OCI-LY3 (cell line): ENCODE measurements at regions not wholly inside any gene's neighbourhood (a gene's known extent, or its start where the extent isn't known, plus 50 kb on each side); places are given as distances from the start of the nearest gene placed in this dataset.

Source experiments
- H2AFZ ChIP-seq: fragments of 200-600, 300-600 bp; shearing (Covaris generic); 2 replicates; pipeline ENCODE4 v1.6.0; 2014; ENCODE audit warnings: antibody characterized with exemption, low read depth, low read length
- H3K27ac ChIP-seq: fragments of 200-600, 300-600 bp; sonication (generic); 2 replicates; pipeline ENCODE4 v1.5.1; 2014; ENCODE audit warnings: mild to moderate bottlenecking, low read length, moderate library complexity, mixed read lengths
- H3K27me3 ChIP-seq: fragments of 200-600, 300-600 bp; sonication (generic); 2 replicates; pipeline ENCODE4 v1.6.1; 2014; ENCODE audit warnings: low read depth, low read length, mixed read lengths
- H3K36me3 ChIP-seq: fragments of 200-600, 300-600 bp; sonication (generic); replicated peaks from 2 replicates; pipeline ENCODE3; 2014; ENCODE audit warnings: low read depth, low read length, mixed read lengths
- H3K4me1 ChIP-seq: fragments of 300-600, 200-600 bp; sonication (generic); 2 replicates; pipeline ENCODE4 v1.6.1; 2014; ENCODE audit warnings: low read length, mixed read lengths
- H3K4me2 ChIP-seq: fragments of 200-600, 300-600 bp; sonication (generic); 2 replicates; pipeline ENCODE4 v1.6.1; 2014; ENCODE audit warnings: low read length, mixed read lengths
- H3K4me3 ChIP-seq: fragments of 300-600, 200-600 bp; sonication (generic); 2 replicates; pipeline ENCODE4 v1.5.1; 2014; ENCODE audit warnings: antibody characterized with exemption, mild to moderate bottlenecking, low read length, moderate library complexity
- H3K79me2 ChIP-seq: fragments of 300-600, 200-600 bp; shearing (Covaris generic); 2 replicates; pipeline ENCODE4 v1.6.1; 2014; ENCODE audit warnings: mild to moderate bottlenecking, low read length, mixed read lengths
- H3K9ac ChIP-seq: fragments of 300-600, 200-600 bp; shearing (Covaris generic); 2 replicates; pipeline ENCODE4 v1.6.0; 2014; ENCODE audit warnings: mild to moderate bottlenecking, low read length, moderate library complexity
- H3K9me3 ChIP-seq: fragments of 200-600, 300-600 bp; shearing (Covaris generic); 2 replicates; pipeline ENCODE4 v1.6.1; 2014; ENCODE audit warnings: low read length, mixed read lengths; ENCODE audit not compliant: insufficient read depth
- H4K20me1 ChIP-seq: fragments of 200-600, 300-600 bp; sonication (generic); 2 replicates; pipeline ENCODE4 v1.6.1; 2016; ENCODE audit warnings: low read length, mixed read lengths; ENCODE audit not compliant: insufficient read depth
- CTCF ChIP-seq: fragments of 200-600, 300-600 bp; sonication (generic); IDR thresholded peaks from 2 replicates; pipeline ENCODE4 v1.5.1; 2014; ENCODE audit warnings: antibody characterized with exemption, low read length, low read depth
- EZH2phosphoT487 ChIP-seq: fragments of 200-600 bp; shearing (Covaris generic); IDR thresholded peaks from 2 replicates; pipeline ENCODE4 v1.6.1; 2018; ENCODE audit warnings: antibody characterized with exemption, mixed run types, low read depth

- Histone ChIP-seq H3K27ac (no peak overlapping the region), H3K4me1 (no peaks in the 10 kb centered on the region), H3K4me2 (no peak overlapping the region), H3K4me3 (no peak overlapping the region), H3K36me3 (no peaks in the 10 kb centered on the region), H3K79me2 (no peaks in the 10 kb centered on the region), H3K9me3 (no peaks in the 10 kb centered on the region), H3K9ac (no peak overlapping the region), H2AFZ (no peak overlapping the region), H4K20me1 (no peaks in the 10 kb centered on the region), H3K27me3 (peaks cover 10% of the 10 kb centered on the region; the same call in 1 of the 2 replicates)
- TF ChIP-seq EZH2phosphoT487 (no peak), CTCF (no peak)
These were observed 163.6 kb upstream of the HNRNPA3 start for GRCh38 chr2:177048981-177049380.

- H3K4me1 ChIP-seq = no peaks in the 10 kb centered on the region
- no peaks in the 10 kb centered on the region for H4K20me1 ChIP-seq
- H3K4me3 ChIP-seq = no peak overlapping the region
- no peaks in the 10 kb centered on the region for H3K36me3 ChIP-seq
- no peak overlapping the region for H2AFZ ChIP-seq
- no peaks in the 10 kb centered on the region for H3K79me2 ChIP-seq
- no peak overlapping the region for H3K9ac ChIP-seq
- no peaks in the 10 kb centered on the region for H3K9me3 ChIP-seq
- TF ChIP-seq EZH2phosphoT487 = no peak
- no peak overlapping the region for H3K27ac ChIP-seq
- no peak overlapping the region for H3K4me2 ChIP-seq
- peaks cover 10% of the 10 kb centered on the region; the same call in 1 of the 2 replicates for H3K27me3 ChIP-seq
These were observed 161.3 kb upstream of the HNRNPA3 start for GRCh38 chr2:177051278-177051677.

- Histone ChIP-seq H4K20me1 (no peaks in the 10 kb centered on the region), H3K9ac (no peak overlapping the region)
- TF ChIP-seq EZH2phosphoT487 = no peak
- no peak for TF ChIP-seq CTCF
These were observed 160.1 kb upstream of the HNRNPA3 start for GRCh38 chr2:177052471-177052870.

GRCh38 chr2:177053038-177053437 lies 159.6 kb upstream of the HNRNPA3 start:
- Histone ChIP-seq H3K9ac (no peak overlapping the region), H3K27me3 (peaks cover 8% of the 10 kb centered on the region; the same call in 1 of the 2 replicates), H3K4me2 (no peak overlapping the region), H3K27ac (no peak overlapping the region), H2AFZ (no peak overlapping the region), H4K20me1 (no peaks in the 10 kb centered on the region), H3K79me2 (no peaks in the 10 kb centered on the region), H3K4me1 (no peaks in the 10 kb centered on the region), H3K9me3 (no peaks in the 10 kb centered on the region), H3K4me3 (no peak overlapping the region), H3K36me3 (no peaks in the 10 kb centered on the region)
- TF ChIP-seq EZH2phosphoT487 (no peak), CTCF (no peak)

More at GRCh38 chr2:177052471-177052870, 160.1 kb upstream of the HNRNPA3 start:
- Histone ChIP-seq H3K9me3 (no peaks in the 10 kb centered on the region), H3K27ac (no peak overlapping the region), H3K36me3 (no peaks in the 10 kb centered on the region), H3K79me2 (no peaks in the 10 kb centered on the region), H3K4me2 (no peak overlapping the region), H3K4me1 (no peaks in the 10 kb centered on the region), H3K27me3 (peaks cover 10% of the 10 kb centered on the region; the same call in 1 of the 2 replicates), H2AFZ (no peak overlapping the region), H3K4me3 (no peak overlapping the region)
